ENCODE measurements at regions not wholly inside any gene's neighbourhood (a gene's known extent, or its start where the extent isn't known, plus 50 kb on each side); places are given as distances from the start of the nearest gene placed in this dataset.

DNA sequence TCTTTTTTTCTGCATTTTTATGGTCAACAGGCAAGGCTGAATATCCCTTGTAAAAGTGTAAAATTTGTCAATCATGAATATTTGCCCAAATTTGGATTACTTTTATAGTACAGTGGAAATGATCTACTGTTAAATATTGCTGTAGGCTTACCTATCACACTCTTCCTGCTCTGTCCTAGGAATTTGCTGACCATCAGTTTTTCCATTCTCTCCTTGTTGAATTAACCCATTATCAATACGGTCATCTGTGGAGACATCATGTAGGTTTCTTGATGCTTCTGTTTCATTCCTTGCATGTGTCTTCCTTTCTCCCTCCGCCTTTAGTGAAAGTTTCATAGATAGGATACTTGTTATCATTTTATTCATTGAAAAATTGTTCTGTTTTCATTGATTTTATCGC, 139.6 kb upstream of the TUBA3C start:
- TF ChIP-seq CTCF (conservative IDR thresholded peaks at IDR 0.05; ENCODE audit: low read depth, low read length): no peak
- no peak overlapping the region for H3K4me3 ChIP-seq (ENCODE audit: low read depth, low read length)
- DNase-seq (ENCODE audit: low read depth): no peak

DNA sequence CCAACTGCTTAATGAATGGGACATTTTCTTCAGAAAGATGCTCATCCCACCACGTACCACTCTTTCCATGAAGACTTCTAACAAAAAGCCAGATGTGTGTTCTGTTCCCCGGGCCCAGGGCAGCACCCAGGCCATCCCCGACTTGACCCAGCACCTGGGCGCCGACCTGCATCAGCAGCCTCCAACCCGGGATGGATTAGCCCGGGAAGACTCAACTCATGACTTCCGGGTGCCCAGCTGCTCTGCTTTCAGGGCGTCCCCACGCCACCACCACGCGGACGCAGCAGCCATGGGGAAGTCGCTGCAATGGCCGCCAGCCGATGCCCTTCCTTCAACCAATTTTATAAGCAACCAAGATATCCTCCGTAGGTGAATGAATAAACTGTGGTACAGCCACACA, 123.8 kb upstream of the TUBA3C start:
- H3K4me3 ChIP-seq (ENCODE audit: low read depth, low read length): no peak overlapping the region
- TF ChIP-seq CTCF (conservative IDR thresholded peaks at IDR 0.05; ENCODE audit: low read depth, low read length): no peak
- DNase-seq (ENCODE audit: low read depth): no peak

GRCh38 chr13:19289180-19289579, 107.6 kb upstream of the TUBA3C start:
- no peak for DNase-seq (ENCODE audit: low read depth)
- TF ChIP-seq CTCF (conservative IDR thresholded peaks at IDR 0.05; ENCODE audit: low read depth, low read length): no peak
- H3K4me3 ChIP-seq (ENCODE audit: low read depth, low read length): no peak overlapping the region

- H3K4me3 ChIP-seq (ENCODE audit: low read depth, low read length): no peak overlapping the region
- TF ChIP-seq CTCF (conservative IDR thresholded peaks at IDR 0.05; ENCODE audit: low read depth, low read length): no peak
These were observed 102.2 kb upstream of the TUBA3C start for GRCh38 chr13:19283836-19284235.

GRCh38 chr13:19268331-19268730, 86.7 kb upstream of the TUBA3C start:
- DNase-seq (ENCODE audit: low read depth): no peak
- H3K4me3 ChIP-seq (ENCODE audit: low read depth, low read length): no peak overlapping the region
- TF ChIP-seq CTCF (conservative IDR thresholded peaks at IDR 0.05; ENCODE audit: low read depth, low read length): no peak

More at GRCh38 chr13:19283836-19284235, 102.2 kb upstream of the TUBA3C start:
- DNase-seq (ENCODE audit: low read depth): no peak

- no peak for DNase-seq (ENCODE audit: low read depth)
- no peak overlapping the region for H3K4me3 ChIP-seq (ENCODE audit: low read depth, low read length)
- no peak for TF ChIP-seq CTCF (conservative IDR thresholded peaks at IDR 0.05; ENCODE audit: low read depth, low read length)
These were observed 86.1 kb upstream of the TUBA3C start for GRCh38 chr13:19267746-19268145.

DNA sequence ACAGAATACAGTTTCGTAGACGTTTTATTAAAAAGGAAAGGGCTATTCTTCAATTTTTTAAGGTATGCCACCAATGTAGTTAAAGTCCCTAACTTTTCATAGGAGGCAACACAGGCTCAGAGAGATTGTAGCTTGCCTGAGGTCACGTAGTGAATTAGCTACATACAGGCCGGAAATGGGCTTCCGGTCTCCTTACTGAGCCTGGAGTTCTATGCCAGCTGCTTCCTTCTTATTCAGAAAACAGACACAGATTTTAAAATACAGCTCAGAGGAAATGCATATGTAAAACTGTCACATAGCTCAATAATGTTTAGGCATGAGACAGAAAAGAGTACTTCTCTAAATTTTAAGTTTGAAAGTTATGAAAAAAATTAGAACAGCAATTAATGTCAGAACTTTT, 85.4 kb upstream of the TUBA3C start:
- DNase-seq (ENCODE audit: low read depth): no peak
- no peak overlapping the region for H3K4me3 ChIP-seq (ENCODE audit: low read depth, low read length)
- TF ChIP-seq CTCF (conservative IDR thresholded peaks at IDR 0.05; ENCODE audit: low read depth, low read length): no peak

All from choroid plexus epithelial cell (primary cell).